GM18505 (cell line): ENCODE measurements at regions not wholly inside any gene's neighbourhood (a gene's known extent, or its start where the extent isn't known, plus 50 kb on each side); places are given as distances from the start of the nearest gene placed in this dataset.
"Not testable (repeated sequence)": the region's sequence is repeated elsewhere in the genome, so short reads cannot be mapped to it uniquely, and the experiment has no call there.

Experiments
- ATAC-seq: cut with Tn5 transposase; IDR thresholded peaks from one replicate; pipeline ENCODE4 v1.9.1; 2021; ENCODE audit not compliant: unreplicated experiment
- POLR2A ChIP-seq: IDR thresholded peaks from 4 replicates; pipeline ENCODE4 v1.6.1; 2011; ENCODE audit warnings: borderline replicate concordance; ENCODE audit not compliant: insufficient read depth, insufficient read length; ENCODE audit errors: extremely low read depth

DNA sequence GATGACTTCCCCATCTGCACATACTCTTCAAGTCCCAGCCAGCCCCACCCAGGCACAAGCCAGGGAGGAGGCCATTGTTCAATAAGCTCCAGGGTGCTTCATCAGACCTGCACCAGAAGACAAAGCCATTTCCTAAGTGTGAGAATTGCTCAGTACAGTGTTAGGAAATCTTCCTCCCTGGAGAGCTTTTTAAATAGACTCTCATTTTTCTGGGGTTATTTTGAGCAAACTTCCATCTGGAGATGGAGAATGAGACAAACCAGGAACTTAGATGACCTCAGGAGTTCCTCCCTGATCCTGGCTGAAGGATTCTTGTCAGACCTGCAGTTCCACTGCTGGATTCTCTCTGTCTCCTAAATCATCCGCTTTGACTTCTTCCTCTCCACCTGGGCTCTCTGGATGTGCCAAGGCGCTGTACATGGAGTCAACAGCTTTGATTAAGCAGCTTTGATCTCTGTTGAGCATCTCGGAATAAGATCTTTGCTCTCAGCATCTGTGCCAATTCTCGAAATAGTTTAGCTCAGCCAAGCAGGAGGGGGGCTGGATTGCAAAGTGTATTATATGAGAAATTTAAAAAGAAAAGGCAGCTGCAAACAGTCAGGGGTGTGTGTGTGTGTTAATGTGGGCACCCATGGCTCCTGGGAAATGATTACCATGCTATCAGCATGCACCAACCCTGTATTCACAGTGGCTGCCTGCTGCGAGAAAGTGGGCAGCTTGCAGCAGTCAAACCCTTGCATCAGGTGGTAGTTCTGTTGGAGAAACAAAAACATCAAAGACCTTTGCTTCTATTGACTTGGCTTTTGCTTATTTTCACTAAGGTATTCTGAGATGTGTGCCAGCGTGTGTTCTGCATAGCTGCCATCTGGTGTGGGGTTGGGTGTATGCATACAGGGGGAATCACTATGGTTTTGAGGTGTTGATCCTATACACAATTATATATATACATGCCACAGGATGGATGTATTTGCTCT is 70.2 kb upstream of the NAV2 start:
- no peak for ATAC-seq
- TF ChIP-seq POLR2A, result no peak

GRCh38 chr11:19639603-19640105 is 73.0 kb upstream of the NAV2 start:
- ATAC-seq, result no peak
- no peak for TF ChIP-seq POLR2A

DNA sequence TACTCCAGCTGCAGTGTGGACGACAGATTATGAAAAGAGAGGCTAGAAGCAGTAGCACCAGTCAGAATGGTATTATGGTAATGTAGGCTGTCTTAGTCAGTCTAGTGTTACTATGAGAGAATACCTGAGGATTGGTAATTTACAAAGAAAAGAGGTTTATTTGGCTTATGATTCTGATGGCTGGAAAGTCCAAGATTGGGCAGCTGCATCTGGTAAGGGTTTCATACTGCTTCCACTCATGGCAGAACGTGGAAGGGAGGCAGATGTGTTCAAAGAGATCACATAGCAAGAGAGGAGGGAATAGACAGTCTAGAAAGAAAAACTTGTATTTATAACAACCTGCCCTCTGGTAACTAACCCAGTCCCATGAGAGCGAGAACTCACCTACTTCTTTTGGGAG is 77.3 kb upstream of the NAV2 start:
- TF ChIP-seq POLR2A, result no peak
- no peak for ATAC-seq

DNA sequence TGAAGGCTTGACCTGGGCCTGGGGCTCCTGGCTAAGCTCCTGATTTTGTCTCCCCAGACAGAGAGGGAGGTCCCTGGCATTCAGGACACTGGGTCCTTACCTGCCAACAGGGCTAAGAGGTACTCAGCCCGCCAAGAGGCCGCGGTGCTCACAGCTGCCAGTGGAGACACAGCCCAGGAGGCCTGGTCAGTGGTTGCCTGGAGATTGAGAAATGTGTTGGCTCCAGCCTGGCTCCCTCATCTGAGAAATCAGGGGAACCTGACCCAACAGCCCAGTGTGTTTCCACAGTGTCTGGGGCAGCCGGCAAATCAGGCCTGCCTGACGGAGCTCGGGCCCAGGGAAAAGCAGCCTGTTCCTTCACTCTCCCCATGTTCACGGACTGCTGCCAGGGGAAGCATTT is 79.4 kb upstream of the NAV2 start:
- no peak for TF ChIP-seq POLR2A
- no peak for ATAC-seq

GRCh38 chr11:19632499-19632834 is 80.2 kb upstream of the NAV2 start:
- ATAC-seq, result no peak
- no peak for TF ChIP-seq POLR2A

DNA sequence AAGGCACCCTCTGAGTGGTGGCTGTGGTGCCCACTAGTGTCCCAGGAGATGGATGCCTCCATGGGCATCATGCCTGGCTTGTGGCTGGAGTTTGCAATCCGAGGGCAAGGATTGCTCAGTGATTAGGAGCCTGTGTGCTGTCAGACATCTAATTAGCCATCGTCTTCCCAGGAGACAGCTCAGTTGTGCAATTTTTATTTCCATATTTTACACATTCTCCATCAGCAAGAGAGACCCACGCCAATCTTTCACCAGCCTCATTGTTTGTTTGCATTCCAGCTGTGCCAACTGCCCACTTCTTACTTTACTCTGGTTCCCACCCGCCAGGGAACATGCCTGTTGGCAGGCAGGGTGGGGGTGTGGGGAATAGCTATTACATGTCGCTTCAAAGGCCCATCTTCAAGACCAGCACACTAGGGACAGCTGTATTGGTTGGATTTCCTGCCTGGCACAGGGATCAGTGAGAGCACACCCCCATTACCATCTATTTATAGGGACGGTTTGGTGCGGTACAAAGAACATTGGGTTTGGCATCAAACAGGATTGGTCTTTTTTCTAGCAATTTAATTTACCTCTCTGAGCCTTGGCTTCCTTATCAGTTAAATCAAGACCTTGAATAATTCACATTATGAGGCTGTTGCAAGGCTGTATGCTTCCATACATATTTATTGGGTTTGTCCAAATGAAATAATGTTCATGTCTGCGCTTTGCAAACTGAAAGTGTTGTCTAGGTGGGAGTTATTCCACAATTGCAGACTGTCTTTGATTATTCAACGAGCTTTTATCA is 80.7 kb upstream of the NAV2 start:
- no peak for TF ChIP-seq POLR2A
- ATAC-seq, result no peak

DNA sequence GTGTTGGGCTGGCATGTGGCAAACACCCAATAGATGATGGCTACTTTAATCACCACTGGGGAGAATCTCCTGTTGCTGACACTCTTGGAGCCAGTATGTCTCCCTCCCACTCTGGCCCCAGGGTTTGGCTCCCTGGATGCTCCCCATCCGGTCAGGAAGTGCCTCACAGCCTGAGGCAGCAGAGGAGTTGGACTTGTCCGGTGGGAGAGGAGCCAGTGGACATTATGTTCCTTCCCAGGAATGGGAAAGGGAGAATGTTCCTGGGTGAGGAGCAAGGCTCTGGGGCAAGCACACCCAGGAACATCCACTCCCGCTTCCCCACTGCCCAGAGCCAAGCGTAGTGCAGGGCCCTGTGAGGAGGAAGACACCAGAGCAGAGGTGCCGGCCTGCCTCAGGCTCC is 84.6 kb upstream of the NAV2 start:
- no peak for ATAC-seq
- TF ChIP-seq POLR2A, result no peak

GRCh38 chr11:19627566-19627965 is 85.1 kb upstream of the NAV2 start:
- ATAC-seq, result no peak
- no peak for TF ChIP-seq POLR2A

DNA sequence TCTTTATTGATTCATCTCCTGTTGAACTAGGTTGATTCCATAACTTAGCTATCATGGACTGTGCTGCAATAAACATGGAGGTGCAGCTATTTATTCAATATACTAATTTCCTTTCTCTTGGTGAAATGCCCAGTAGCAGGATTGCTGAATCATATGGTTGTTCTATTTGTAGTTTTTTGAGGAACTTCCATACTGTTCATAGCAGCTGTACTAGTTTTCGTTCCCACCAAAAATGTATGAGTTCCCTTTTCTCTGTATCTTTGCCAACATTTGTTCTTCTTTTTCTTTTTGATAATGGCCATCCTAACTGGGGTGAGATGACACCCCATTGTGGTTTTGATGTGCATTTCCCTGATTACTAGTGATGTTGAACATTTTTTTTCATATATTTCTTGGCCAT is 87.2 kb upstream of the NAV2 start:
- TF ChIP-seq POLR2A, result no peak
- ATAC-seq, result no peak

DNA sequence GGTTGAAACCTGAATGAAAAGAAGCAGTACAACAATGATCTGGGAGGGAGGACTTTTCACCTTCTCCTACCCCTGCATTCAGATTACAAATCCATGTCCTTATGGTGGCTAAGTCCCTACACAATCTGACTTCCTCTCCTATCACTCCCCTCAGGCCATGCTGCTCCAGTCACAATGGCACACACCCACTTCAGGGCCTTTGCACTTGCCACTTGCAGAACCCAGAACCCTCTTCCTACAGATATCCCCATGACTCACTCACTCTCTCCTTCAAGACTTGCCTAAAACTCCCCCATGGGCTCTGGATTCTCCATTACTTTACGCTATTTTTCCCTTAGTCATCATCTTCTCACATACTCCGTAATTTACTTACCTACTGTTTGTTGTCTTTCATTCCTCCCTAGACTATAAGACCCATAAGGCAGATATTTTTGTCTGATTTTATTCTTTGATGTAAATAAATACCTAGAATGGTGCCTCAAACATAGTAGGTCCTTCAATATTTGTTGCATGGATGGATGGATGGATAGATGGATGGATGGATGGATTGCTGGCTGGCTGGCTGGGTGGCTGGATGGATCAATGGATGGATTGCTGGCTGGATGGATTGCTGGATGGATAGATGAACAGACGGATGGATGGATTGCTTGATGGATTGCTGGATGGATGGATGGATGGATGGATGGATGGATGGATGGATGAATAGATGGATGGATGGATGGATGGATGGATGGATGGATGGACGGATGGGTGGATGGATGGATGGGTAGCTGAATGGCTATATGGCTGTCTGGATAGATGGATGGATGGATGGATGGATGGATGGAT is 94.7 kb upstream of the NAV2 start:
- no peak for ATAC-seq
- no peak for TF ChIP-seq POLR2A

GRCh38 chr11:19615341-19616183 is 97.1 kb upstream of the NAV2 start:
- no peak for ATAC-seq
- TF ChIP-seq POLR2A, result no peak

DNA sequence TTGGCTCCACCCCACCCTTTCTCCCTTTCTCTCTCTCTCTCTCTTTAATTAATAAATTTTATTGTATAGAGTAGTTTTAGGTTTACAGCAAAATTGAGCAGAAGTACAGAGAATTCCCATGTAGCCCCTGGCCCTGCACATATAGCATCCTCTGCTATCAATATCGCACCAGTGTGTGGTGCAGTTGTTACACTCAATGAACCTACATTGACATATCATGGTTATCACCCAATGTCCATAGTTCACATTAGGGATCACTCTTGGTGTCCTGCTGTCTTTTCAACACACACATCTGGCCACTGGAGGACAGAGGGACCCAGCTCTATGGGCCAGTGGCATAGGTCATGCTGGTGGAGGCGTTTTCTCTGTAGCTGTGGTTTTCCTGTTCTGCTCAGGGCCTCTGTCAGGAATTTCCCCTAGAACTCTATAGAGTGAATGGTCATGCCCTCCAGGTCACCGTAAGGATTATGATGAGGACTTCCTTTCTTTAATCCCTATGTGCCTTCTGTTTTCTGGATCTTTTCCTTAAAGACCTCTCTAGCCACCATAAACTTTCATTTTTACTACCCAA is 98.2 kb upstream of the NAV2 start:
- no peak for TF ChIP-seq POLR2A

DNA sequence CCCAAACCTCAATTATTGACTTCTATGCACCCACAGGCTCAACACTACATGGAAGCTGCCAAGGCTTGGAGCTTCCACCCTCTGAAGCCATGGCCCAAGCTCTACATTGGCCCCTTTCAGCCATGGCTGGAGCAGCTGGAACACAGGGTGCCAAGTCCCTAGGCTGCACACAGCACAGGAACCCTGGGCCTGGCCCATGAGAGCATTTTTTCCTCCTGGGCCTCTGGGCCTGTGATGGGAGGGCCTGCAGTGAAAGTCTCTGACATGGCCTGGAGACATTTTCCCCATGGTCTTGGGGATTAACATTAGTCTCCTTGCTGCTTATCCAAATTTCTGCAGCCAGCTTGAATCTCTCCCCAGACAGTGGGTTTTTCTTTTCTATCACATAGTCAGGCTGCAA is 100.6 kb upstream of the NAV2 start:
- not testable (repeated sequence) for ATAC-seq

More for the DNA sequence above, 98.2 kb upstream of the NAV2 start:
- ATAC-seq, result no peak
